HCT116 (cell line): ENCODE measurements at regions not wholly inside any gene's neighbourhood (a gene's known extent, or its start where the extent isn't known, plus 50 kb on each side); places are given as distances from the start of the nearest gene placed in this dataset.

ENCODE experiments used
- ATAC-seq: fragments of 200-7000 bp; cut with Tn5 transposase; 2 replicates; pipeline ENCODE4 v1.9.1; 2020; ENCODE audit warnings: mild to moderate bottlenecking, moderate library complexity
- BruUV-seq: library from RNA; stranded (reverse); fragments of 400-500 nt; replicated peaks from 2 replicates; lab custom pipeline; 2021; lab: Mats Ljungman, UMichigan
- CTCF ChIA-PET: fragments of 300-600 bp; sonication (Branson Sonifier 250); formaldehyde crosslinking; loops from one replicate; lab custom pipeline; 2021; ENCODE audit warnings: antibody characterized with exemption; lab: Charles Lee
- POLR2A ChIA-PET: fragments of 300-600, 350-600 bp; sonication (Branson Sonifier 250); formaldehyde crosslinking; loops from one replicate; lab custom pipeline; 2021; ENCODE audit warnings: antibody characterized with exemption; lab: Charles Lee
- RAD21 ChIA-PET, 2 experiments: fragments of 300-600 bp; sonication (Branson Sonifier 250); formaldehyde crosslinking; loops; one replicate each; lab custom pipeline; 2023; ENCODE audit warnings: low total read pairs in 2 of 2; ENCODE audit not compliant: uncharacterized antibody in 2 of 2, unreplicated experiment in 2 of 2, low non-redundant PET in 1 of 2; lab: Charles Lee
- DNase-seq: peaks from one replicate; pipeline ENCODE4 v3.0.0-alpha.2; 2010; ENCODE audit warnings: low read depth, low spot score
- H2AFZ ChIP-seq: fragments of 200-600 bp; shearing (Covaris generic), sonication (generic); 2 replicates; pipeline ENCODE4 v1.6.1; 2017; ENCODE audit warnings: low read depth, mixed run types, mixed read lengths, antibody characterized with exemption, low read length; ENCODE audit not compliant: poor library complexity, severe bottlenecking
- H3K27ac ChIP-seq: 2 replicates; pipeline ENCODE4 v1.5.1; 2012; ENCODE audit warnings: low read depth, low read length
- H3K27me3 ChIP-seq: fragments of 200-600 bp; sonication (generic); 2 replicates; pipeline ENCODE4 v1.6.1; 2016; ENCODE audit warnings: mixed run types, low read length, mixed read lengths; ENCODE audit not compliant: insufficient read depth
- H3K36me3 ChIP-seq, 2 experiments: fragments of 200-500 bp in 1 of 2; fragments of 200-600 bp in 1 of 2; sonication (Bioruptor generic) in 1 of 2; sonication (generic) in 1 of 2; 2 replicates each; pipeline versions ENCODE4 v1.5.1 to v1.6.1; 2014 to 2016; ENCODE audit warnings: low read length in 2 of 2, inconsistent platforms in 1 of 2, mixed read lengths in 1 of 2, mixed run types in 1 of 2; ENCODE audit not compliant: insufficient read depth in 2 of 2, control insufficient read depth in 1 of 2
- H3K4me1 ChIP-seq, 2 experiments: fragments of 200-600 bp in 1 of 2; sonication (generic) in 1 of 2; 2 replicates each; pipeline versions ENCODE4 v1.5.1 to v1.6.1; 2012 to 2017; ENCODE audit warnings: low read length in 2 of 2, inconsistent platforms in 1 of 2, mild to moderate bottlenecking in 1 of 2, mixed read lengths in 1 of 2, mixed run types in 1 of 2, moderate library complexity in 1 of 2; ENCODE audit not compliant: insufficient read depth in 2 of 2, control insufficient read depth in 1 of 2
- H3K4me2 ChIP-seq: fragments of 200-600 bp; sonication (generic); 2 replicates; pipeline ENCODE4 v1.6.1; 2017; ENCODE audit warnings: mixed run types, low read length, mixed read lengths
- H3K4me3 ChIP-seq, 2 experiments: fragments of 200-600 bp in 1 of 2; sonication (generic) in 1 of 2; replicated peaks in 1 of 2; 2 replicates each; pipeline ENCODE4 v1.5.1; 2011 to 2016; ENCODE audit warnings: low read length in 2 of 2, control low read depth in 1 of 2, low read depth in 1 of 2, mild to moderate bottlenecking in 1 of 2, mixed read lengths in 1 of 2, mixed run types in 1 of 2
- H3K79me2 ChIP-seq: fragments of 200-600 bp; sonication (generic); 2 replicates; pipeline ENCODE4 v1.6.1; 2017; ENCODE audit warnings: mild to moderate bottlenecking, mixed run types, low read length, moderate library complexity, mixed read lengths; ENCODE audit not compliant: insufficient read depth
- H3K9ac ChIP-seq: fragments of 200-600 bp; sonication (generic); 2 replicates; pipeline ENCODE4 v1.6.1; 2016; ENCODE audit warnings: low read length, mixed read lengths
- H3K9me2 ChIP-seq: fragments of 200-600 bp; sonication (generic), shearing (Covaris generic); 2 replicates; pipeline ENCODE4 v1.6.1; 2017; ENCODE audit warnings: mixed run types, mild to moderate bottlenecking, moderate library complexity; ENCODE audit not compliant: insufficient read depth
- H3K9me3 ChIP-seq, 2 experiments: fragments of 200-500 bp in 1 of 2; fragments of 200-600 bp in 1 of 2; sonication (Bioruptor generic) in 1 of 2; sonication (generic) in 1 of 2; 2 replicates each; pipeline ENCODE4 v1.6.1; 2014 to 2017; ENCODE audit warnings: low read length in 2 of 2, mixed read lengths in 2 of 2, inconsistent platforms in 1 of 2, low read depth in 1 of 2, mild to moderate bottlenecking in 1 of 2, mixed run types in 1 of 2, moderate library complexity in 1 of 2; ENCODE audit not compliant: control insufficient read depth in 1 of 2, insufficient read depth in 1 of 2
- H4K20me1 ChIP-seq: fragments of 200-600 bp; sonication (generic), shearing (Covaris generic); 2 replicates; pipeline ENCODE4 v1.6.1; 2017; ENCODE audit warnings: mixed run types, mild to moderate bottlenecking, moderate library complexity; ENCODE audit not compliant: insufficient read depth
- EGR1 ChIP-seq: IDR thresholded peaks from 2 replicates; pipeline ENCODE4 v1.6.1; 2012; ENCODE audit warnings: low read depth
- ELF1 ChIP-seq: IDR thresholded peaks from 2 replicates; pipeline ENCODE4 v1.6.1; 2012; ENCODE audit warnings: low read depth, borderline replicate concordance
- POLR2A ChIP-seq: IDR thresholded peaks from 2 replicates; pipeline ENCODE4 v1.7.0; 2011; ENCODE audit warnings: borderline replicate concordance; ENCODE audit not compliant: insufficient read depth, insufficient read length; ENCODE audit errors: extremely low read depth
- RAD21 ChIP-seq: IDR thresholded peaks from 2 replicates; pipeline ENCODE4 v1.6.1; 2012; ENCODE audit warnings: low read depth, mild to moderate bottlenecking
- REST ChIP-seq: IDR thresholded peaks from 2 replicates; pipeline ENCODE4 v1.6.1; 2012; ENCODE audit warnings: low read depth
- SIN3A ChIP-seq: IDR thresholded peaks from 2 replicates; pipeline ENCODE4 v1.6.1; 2012; ENCODE audit warnings: low read depth
- SP1 ChIP-seq: IDR thresholded peaks from 2 replicates; pipeline ENCODE4 v1.6.1; 2012; ENCODE audit warnings: low read depth
- TCF7L2 ChIP-seq: IDR thresholded peaks from 2 replicates; pipeline ENCODE4 v1.7.0; 2011; ENCODE audit warnings: borderline replicate concordance, inconsistent platforms; ENCODE audit not compliant: insufficient read depth, insufficient read length; ENCODE audit errors: extremely low read depth
- ZNF274 ChIP-seq: fragments of 200-500 bp; sonication (Bioruptor generic); IDR thresholded peaks from 2 replicates; pipeline ENCODE4 v1.6.1; 2014; ENCODE audit warnings: mild to moderate bottlenecking, low read depth, low read length, inconsistent platforms
- intact Hi-C: fragments of 100-400 bp; cut with micrococcal nuclease; formaldehyde crosslinking; loops from 2 replicates; pipeline ENCODE4 v1.10.0; 2022
- TF ChIP-seq, protein P1 (sequence below), 3 experiments: fragments of 200-600 bp in 1 of 3; sonication (generic) in 1 of 3; IDR thresholded peaks in 2 of 3; conservative IDR thresholded peaks in 1 of 3; 2 replicates each; pipeline ENCODE4 v1.5.1; 2012 to 2017; ENCODE audit warnings: low read depth in 2 of 3, low read length in 2 of 3, antibody characterized with exemption in 1 of 3, borderline replicate concordance in 1 of 3, control low read depth in 1 of 3, mild to moderate bottlenecking in 1 of 3, mixed read lengths in 1 of 3, mixed run types in 1 of 3, moderate library complexity in 1 of 3; ENCODE audit not compliant: insufficient read depth in 1 of 3

DNA sequence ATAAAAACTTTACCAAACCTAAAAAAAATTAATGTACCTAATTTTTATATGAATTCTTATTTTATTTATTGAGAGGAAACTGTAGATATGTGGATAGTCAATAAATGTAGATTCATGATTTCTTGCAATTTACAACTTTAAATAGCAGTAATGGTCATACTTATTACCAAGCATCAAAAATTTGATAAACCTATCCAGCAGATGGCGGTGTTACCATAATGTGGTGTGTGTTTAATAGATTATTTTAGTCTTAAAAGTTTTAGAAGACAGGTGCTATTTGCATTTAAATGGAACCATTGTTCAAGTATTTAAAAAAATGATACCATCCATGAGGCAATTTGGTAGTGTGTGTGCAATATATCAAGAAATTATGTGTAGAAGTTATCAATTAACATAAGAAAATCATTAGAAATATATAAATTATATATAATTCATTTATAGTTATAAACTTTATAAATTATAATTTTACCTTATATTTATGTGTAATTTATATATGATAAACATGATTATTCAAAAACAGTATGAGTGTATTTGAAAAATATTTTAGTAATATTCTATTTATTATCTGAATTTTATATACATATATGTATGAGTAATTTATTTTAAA, 176.0 kb upstream of the BCHE start:
- DNase-seq = peak; percentile 23
- H3K4me2 ChIP-seq = no peak overlapping the region
- no peak overlapping the region for H3K4me3 ChIP-seq
- no peak overlapping the region for H3K27ac ChIP-seq
- ChIA-PET CTCF (interaction anchor here (0.7 kb wide), 2 partner anchors 673 to 1019 kb away, joined by 3 read pairs; no protein-coding TSS in a partner anchor), POLR2A (no interaction called here), RAD21 (interaction anchor here in 1 of 2 experiments (0.6 kb wide), 1 partner anchor 1019 kb away, joined by 3 read pairs; no protein-coding TSS in a partner anchor)
- H3K79me2 ChIP-seq = no peaks in the 10 kb centered on the region
- no peaks in the 10 kb centered on the region for H3K9me3 ChIP-seq
- no peak overlapping the region for H3K9ac ChIP-seq
- H3K27me3 ChIP-seq = no peaks in the 10 kb centered on the region
- no peaks in the 10 kb centered on the region for H3K9me2 ChIP-seq
- H3K36me3 ChIP-seq = no peaks in the 10 kb centered on the region
- no peaks in the 10 kb centered on the region for H4K20me1 ChIP-seq
- TF ChIP-seq TCF7L2 = no peak
- TF ChIP-seq RAD21 = peak; percentile 66
- TF ChIP-seq, protein P1, sequence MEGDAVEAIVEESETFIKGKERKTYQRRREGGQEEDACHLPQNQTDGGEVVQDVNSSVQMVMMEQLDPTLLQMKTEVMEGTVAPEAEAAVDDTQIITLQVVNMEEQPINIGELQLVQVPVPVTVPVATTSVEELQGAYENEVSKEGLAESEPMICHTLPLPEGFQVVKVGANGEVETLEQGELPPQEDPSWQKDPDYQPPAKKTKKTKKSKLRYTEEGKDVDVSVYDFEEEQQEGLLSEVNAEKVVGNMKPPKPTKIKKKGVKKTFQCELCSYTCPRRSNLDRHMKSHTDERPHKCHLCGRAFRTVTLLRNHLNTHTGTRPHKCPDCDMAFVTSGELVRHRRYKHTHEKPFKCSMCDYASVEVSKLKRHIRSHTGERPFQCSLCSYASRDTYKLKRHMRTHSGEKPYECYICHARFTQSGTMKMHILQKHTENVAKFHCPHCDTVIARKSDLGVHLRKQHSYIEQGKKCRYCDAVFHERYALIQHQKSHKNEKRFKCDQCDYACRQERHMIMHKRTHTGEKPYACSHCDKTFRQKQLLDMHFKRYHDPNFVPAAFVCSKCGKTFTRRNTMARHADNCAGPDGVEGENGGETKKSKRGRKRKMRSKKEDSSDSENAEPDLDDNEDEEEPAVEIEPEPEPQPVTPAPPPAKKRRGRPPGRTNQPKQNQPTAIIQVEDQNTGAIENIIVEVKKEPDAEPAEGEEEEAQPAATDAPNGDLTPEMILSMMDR (IDR thresholded peaks at IDR 0.05 in 2 of 3, conservative IDR thresholded peaks at IDR 0.05 in 1 of 3; ENCODE audit: borderline replicate concordance in 1 of 3, insufficient read depth in 1 of 3, low read depth in 2 of 3, low read length in 2 of 3) = peak; percentile 39 to 64 (median 40); a peak in 5 of 6 replicates
- intact Hi-C loops = loop anchor here (2.0 to 5.0 kb wide), 4 partner anchors 414 to 1338 kb away; no protein-coding TSS in a partner anchor
- no peaks in the 10 kb centered on the region for H3K4me1 ChIP-seq
- ATAC-seq = no peak
- no peak overlapping the region for H2AFZ ChIP-seq
- no TSS peak for BruUV-seq

DNA sequence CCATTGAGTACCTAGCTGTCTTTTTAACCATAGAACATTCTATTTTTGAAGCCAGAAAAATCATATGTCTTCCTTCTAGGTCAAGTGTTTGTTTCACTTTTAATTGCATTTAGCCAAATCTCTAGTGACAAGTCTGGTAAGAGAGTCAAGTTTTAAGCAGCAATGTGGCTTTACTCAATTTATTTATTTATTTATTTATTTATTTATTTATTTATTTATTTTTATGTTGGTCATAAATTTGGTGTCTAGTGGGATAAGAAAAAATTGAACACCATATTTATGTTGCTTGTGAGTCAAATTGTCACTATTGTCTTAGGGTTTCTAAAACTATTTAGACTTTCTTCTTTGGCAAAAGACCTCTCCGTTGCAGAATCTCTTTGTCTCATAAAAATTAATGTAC, 174.5 kb upstream of the BCHE start:
- no TSS peak for BruUV-seq
- TF ChIP-seq EGR1 (no peak), POLR2A (no peak), ZNF274 (no peak), ELF1 (no peak), SIN3A (no peak), TCF7L2 (no peak), REST (no peak), SP1 (no peak)
- TF ChIP-seq, protein P1 (IDR thresholded peaks at IDR 0.05 in 2 of 3, conservative IDR thresholded peaks at IDR 0.05 in 1 of 3; ENCODE audit: borderline replicate concordance in 1 of 3, insufficient read depth in 1 of 3, low read depth in 2 of 3, low read length in 2 of 3) = no peak

More for the DNA sequence above, 174.5 kb upstream of the BCHE start:
- Histone ChIP-seq H3K27me3 (no peaks in the 10 kb centered on the region), H2AFZ (no peak overlapping the region), H4K20me1 (no peaks in the 10 kb centered on the region), H3K4me3 (no peak overlapping the region), H3K79me2 (no peaks in the 10 kb centered on the region), H3K4me1 (no peaks in the 10 kb centered on the region), H3K9me3 (no peaks in the 10 kb centered on the region), H3K9ac (no peak overlapping the region), H3K9me2 (no peaks in the 10 kb centered on the region), H3K4me2 (no peak overlapping the region), H3K27ac (no peak overlapping the region), H3K36me3 (no peaks in the 10 kb centered on the region)
- ChIA-PET CTCF (interaction anchor here (1.0 kb wide), 1 partner anchor 672 kb away, joined by 3 read pairs; no protein-coding TSS in a partner anchor), POLR2A (no interaction called here), RAD21 (no interaction called here)
- no peak for DNase-seq
- no peak for ATAC-seq
- intact Hi-C loops = loop anchor here (2.0 to 5.0 kb wide), 4 partner anchors 415 to 1339 kb away; no protein-coding TSS in a partner anchor
